ENCODE measurements at regions not wholly inside any gene's neighbourhood (a gene's known extent, or its start where the extent isn't known, plus 50 kb on each side); places are given as distances from the start of the nearest gene placed in this dataset.

- H2AFZ ChIP-seq (ENCODE audit: low read length), result no peak overlapping the region
- ATAC-seq (no peak), FAIRE-seq (no peak), DNase-seq (ENCODE audit: low spot score) (no peak)
- no peaks in the 10 kb centered on the region for H3K4me1 ChIP-seq (ENCODE audit: insufficient read depth, low read length)
- H4K20me1 ChIP-seq (ENCODE audit: insufficient read depth, low read length), result no peaks in the 10 kb centered on the region
- TF ChIP-seq ZNF563 (CRISPR knock-in tag; IDR thresholded peaks at IDR 0.05), result no peak
- no peak for TF ChIP-seq ZNF33B (CRISPR knock-in tag; IDR thresholded peaks at IDR 0.05)
- TF ChIP-seq ZNF275 (CRISPR knock-in tag; IDR thresholded peaks at IDR 0.05; ENCODE audit: borderline replicate concordance), result no peak
- no peak for TF ChIP-seq HNRNPUL1 (IDR thresholded peaks at IDR 0.05; ENCODE audit: low read depth, low read length)
- no peak for TF ChIP-seq FUBP1 (CRISPR knock-in tag; IDR thresholded peaks at IDR 0.05; ENCODE audit: borderline replicate concordance)
- TF ChIP-seq TEAD3 (CRISPR knock-in tag; optimal IDR thresholded peaks at IDR 0.05; ENCODE audit: borderline replicate concordance), result no peak
- no peak overlapping the region for H3K4me3 ChIP-seq (replicated peaks in 1 of 3; ENCODE audit: insufficient read depth in 1 of 3, low read depth in 2 of 3, low read length in 3 of 3)
- ChIA-PET CTCF (ENCODE audit: low intra/inter-chr PET ratio, low total read pairs) (no interaction called here), POLR2A (no interaction called here)
- intact Hi-C loops (cut with micrococcal nuclease; ENCODE audit: unreplicated experiment), result no loop called here
- 8% methylated on average over 2 of the region's 2 CpGs for WGBS (ENCODE audit: low lambda C conversion rate)
- H3K27me3 ChIP-seq (ENCODE audit: control insufficient read depth in 1 of 2, insufficient read depth in 2 of 2, low read length in 2 of 2), result no peaks in the 10 kb centered on the region
- no peaks in the 10 kb centered on the region for H3K36me3 ChIP-seq (replicated peaks in 1 of 2; ENCODE audit: control insufficient read depth in 1 of 2, insufficient read depth in 2 of 2, low read length in 2 of 2)
- H3K9me3 ChIP-seq (ENCODE audit: low read length), result 0 out of 2 replicates have a peak, but pooled peaks cover 5% of the 10 kb centered on the region
- BruUV-seq (replicated peaks), result no TSS peak
- in situ Hi-C loops (cut with HindIII; ENCODE audit: extremely low pct_ligation_motif_present, low pct_unique_long_range_greater_than_20kb), result no loop called here
- H3K9ac ChIP-seq (ENCODE audit: insufficient read depth, low read depth, low read length), result no peak overlapping the region
- H3K27ac ChIP-seq (ENCODE audit: extremely low read length, insufficient read depth, low read length), result no peak overlapping the region
- H3K4me2 ChIP-seq (ENCODE audit: low read depth, low read length), result no peak overlapping the region
- no peaks in the 10 kb centered on the region for H3K79me2 ChIP-seq (ENCODE audit: insufficient read depth, low read length)
These were observed 383.7 kb upstream of the IRAK1BP1 start for GRCh38 chr6:78483553-78484197.
